ENCODE measurements at regions not wholly inside any gene's neighbourhood (a gene's known extent, or its start where the extent isn't known, plus 50 kb on each side); places are given as distances from the start of the nearest gene placed in this dataset.

DNA sequence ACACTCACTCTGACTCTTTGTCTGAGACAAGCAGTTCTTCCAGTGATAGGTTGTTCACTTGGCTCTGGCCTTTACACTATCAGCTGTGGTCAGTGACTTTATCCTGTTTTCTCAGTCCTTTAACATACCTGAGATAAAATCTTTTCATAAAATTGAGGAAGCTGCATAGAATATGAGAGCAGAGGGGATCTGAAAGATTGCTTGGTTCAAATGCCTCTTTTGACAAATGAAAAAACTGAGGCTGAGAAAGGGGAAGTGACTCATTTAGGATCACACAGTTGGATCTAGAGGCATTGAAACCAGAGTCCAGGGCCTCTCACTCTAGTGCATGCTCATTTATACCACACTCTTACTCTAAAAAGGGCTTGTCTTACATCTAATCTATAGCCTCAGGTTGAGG is 277.0 kb upstream of the TBX18 start:
- Histone ChIP-seq H3K27me3 (no peaks in the 10 kb centered on the region), H3K36me3 (no peaks in the 10 kb centered on the region), H3K4me1 (no peaks in the 10 kb centered on the region), H3K4me3 (no peak overlapping the region), H3K9me3 (no peaks in the 10 kb centered on the region), H3K27ac (no peak overlapping the region)
- TF ChIP-seq POLR2A (IDR thresholded peaks at IDR 0.05), result no peak
- no peak for TF ChIP-seq EP300 (IDR thresholded peaks at IDR 0.05)
- TF ChIP-seq, protein P1, sequence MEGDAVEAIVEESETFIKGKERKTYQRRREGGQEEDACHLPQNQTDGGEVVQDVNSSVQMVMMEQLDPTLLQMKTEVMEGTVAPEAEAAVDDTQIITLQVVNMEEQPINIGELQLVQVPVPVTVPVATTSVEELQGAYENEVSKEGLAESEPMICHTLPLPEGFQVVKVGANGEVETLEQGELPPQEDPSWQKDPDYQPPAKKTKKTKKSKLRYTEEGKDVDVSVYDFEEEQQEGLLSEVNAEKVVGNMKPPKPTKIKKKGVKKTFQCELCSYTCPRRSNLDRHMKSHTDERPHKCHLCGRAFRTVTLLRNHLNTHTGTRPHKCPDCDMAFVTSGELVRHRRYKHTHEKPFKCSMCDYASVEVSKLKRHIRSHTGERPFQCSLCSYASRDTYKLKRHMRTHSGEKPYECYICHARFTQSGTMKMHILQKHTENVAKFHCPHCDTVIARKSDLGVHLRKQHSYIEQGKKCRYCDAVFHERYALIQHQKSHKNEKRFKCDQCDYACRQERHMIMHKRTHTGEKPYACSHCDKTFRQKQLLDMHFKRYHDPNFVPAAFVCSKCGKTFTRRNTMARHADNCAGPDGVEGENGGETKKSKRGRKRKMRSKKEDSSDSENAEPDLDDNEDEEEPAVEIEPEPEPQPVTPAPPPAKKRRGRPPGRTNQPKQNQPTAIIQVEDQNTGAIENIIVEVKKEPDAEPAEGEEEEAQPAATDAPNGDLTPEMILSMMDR (IDR thresholded peaks at IDR 0.05), result no peak
- DNase-seq (ENCODE audit: low spot score in 2 of 2), result no peak

DNA sequence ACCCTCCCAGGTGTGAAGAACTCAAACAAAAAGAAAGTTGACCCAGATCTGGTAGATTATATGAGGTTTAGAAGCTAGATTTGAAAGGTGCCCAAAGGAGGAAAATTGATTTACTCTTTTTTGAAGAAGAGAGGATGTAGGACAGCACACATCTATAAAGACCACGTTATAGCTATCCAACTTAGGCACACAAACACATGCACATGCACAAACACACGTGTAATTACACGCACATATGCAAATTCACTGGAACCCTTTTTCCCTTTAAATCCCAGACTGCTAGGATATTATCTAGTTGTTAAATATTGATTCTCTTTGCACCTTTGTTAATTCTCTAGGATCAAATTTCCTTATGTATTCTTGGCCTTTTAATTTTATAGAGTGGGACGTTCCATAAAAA is 272.8 kb upstream of the TBX18 start:
- Histone ChIP-seq H3K4me3 (no peak overlapping the region), H3K27me3 (no peaks in the 10 kb centered on the region), H3K27ac (no peak overlapping the region), H3K36me3 (no peaks in the 10 kb centered on the region), H3K4me1 (no peaks in the 10 kb centered on the region), H3K9me3 (peaks cover 0 to 19% (median 0%) of the 10 kb centered on the region in 4 donors)
- DNase-seq (ENCODE audit: low spot score in 2 of 2), result no peak
- 73 to 82% methylated on average over 4 of the region's 4 CpGs for WGBS, 2 donors
- TF ChIP-seq POLR2A (IDR thresholded peaks at IDR 0.05), result no peak

DNA sequence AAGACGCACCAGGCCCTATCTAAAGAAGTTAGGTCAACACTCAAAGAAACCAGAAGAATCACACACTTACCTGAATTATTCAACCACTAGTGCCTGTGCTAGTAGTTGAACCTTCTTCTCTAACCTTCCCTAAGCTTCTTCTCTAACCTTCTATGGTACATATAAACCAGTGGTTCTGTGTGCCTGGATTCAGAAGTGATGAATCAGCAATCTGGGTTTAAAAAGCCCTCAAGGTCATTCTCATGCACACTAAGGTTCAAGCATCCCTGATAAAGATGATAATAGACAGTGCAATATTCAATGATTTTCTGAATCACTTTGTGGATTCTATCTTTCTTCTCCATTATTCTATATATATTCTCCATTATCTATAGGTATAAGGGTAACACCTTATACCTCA is 271.4 kb upstream of the TBX18 start:
- H3K27ac ChIP-seq, result no peak overlapping the region
- 86 to 100% methylated on average over 1 of the region's 1 CpG for WGBS, 2 donors
- H3K4me3 ChIP-seq, result no peak overlapping the region
- H3K4me1 ChIP-seq, result no peaks in the 10 kb centered on the region
- peaks cover 0 to 25% (median 0%) of the 10 kb centered on the region in 4 donors for H3K9me3 ChIP-seq
- no peak for DNase-seq (ENCODE audit: low spot score in 2 of 2)
- no peaks in the 10 kb centered on the region for H3K27me3 ChIP-seq
- no peaks in the 10 kb centered on the region for H3K36me3 ChIP-seq
- TF ChIP-seq POLR2A (IDR thresholded peaks at IDR 0.05) (no peak), EP300 (IDR thresholded peaks at IDR 0.05) (no peak)
- TF ChIP-seq, protein P1 (IDR thresholded peaks at IDR 0.05), result no peak

DNA sequence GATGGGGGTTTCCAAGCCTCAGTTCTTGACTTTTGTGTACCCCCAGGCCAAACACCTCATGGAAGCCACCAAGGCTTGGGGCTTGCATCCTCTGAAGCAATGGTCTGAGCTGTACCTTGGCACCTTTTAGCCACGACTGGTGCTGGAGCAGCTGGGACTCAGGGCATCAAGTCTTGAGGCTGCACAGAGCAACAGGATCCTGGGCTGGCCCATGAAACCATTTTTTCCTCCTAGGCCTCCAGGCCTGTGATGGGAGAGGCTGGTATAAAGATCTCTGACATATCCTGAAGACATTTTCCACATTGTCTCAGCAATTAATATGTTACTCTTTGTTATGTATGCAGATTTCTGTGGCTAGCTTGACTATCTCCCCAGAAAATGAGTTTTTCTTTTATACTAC is 269.1 kb upstream of the TBX18 start:
- no peak for TF ChIP-seq POLR2A (IDR thresholded peaks at IDR 0.05)
- no peak for TF ChIP-seq EP300 (IDR thresholded peaks at IDR 0.05)
- TF ChIP-seq, protein P1 (IDR thresholded peaks at IDR 0.05), result no peak
- 50% methylated on average over 1 of the region's 1 CpG; no CpG with 5 or more reads in 1 of the 2 donors for WGBS, 2 donors
- DNase-seq (ENCODE audit: low spot score in 2 of 2), result no peak
- no peaks in the 10 kb centered on the region for H3K27me3 ChIP-seq
- peaks cover 0 to 25% (median 0%) of the 10 kb centered on the region in 4 donors for H3K9me3 ChIP-seq
- no peak overlapping the region for H3K27ac ChIP-seq
- no peaks in the 10 kb centered on the region for H3K36me3 ChIP-seq
- no peak overlapping the region for H3K4me3 ChIP-seq
- no peaks in the 10 kb centered on the region for H3K4me1 ChIP-seq

DNA sequence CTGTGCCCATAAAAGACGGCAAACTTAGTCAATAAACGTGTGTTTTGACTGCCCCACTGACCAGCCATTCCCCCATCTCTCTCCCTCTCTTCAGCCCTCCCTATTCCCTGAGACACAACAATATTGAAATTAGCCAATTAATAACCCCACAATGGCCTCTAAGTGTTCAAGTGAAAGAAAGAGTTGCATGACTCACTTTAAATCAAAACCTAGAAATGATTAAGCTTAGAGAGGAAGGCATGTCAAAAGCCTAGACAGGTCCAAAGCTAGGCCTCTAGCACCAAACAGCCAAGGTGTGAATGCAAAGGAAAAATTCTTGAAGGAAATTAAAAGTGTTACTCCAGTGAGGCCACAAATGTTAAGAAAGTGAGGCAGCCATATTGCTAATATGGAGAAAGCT is 261.6 kb upstream of the TBX18 start:
- Histone ChIP-seq H3K4me1 (no peaks in the 10 kb centered on the region), H3K36me3 (no peaks in the 10 kb centered on the region), H3K4me3 (no peak overlapping the region), H3K9me3 (no peaks in the 10 kb centered on the region), H3K27ac (no peak overlapping the region), H3K27me3 (no peaks in the 10 kb centered on the region)
- 60 to 97% methylated on average over 2 of the region's 2 CpGs for WGBS, 2 donors
- TF ChIP-seq EP300 (IDR thresholded peaks at IDR 0.05) (no peak), POLR2A (IDR thresholded peaks at IDR 0.05) (no peak)
- TF ChIP-seq, protein P1 (IDR thresholded peaks at IDR 0.05), result no peak
- DNase-seq (ENCODE audit: low spot score in 2 of 2), result no peak

DNA sequence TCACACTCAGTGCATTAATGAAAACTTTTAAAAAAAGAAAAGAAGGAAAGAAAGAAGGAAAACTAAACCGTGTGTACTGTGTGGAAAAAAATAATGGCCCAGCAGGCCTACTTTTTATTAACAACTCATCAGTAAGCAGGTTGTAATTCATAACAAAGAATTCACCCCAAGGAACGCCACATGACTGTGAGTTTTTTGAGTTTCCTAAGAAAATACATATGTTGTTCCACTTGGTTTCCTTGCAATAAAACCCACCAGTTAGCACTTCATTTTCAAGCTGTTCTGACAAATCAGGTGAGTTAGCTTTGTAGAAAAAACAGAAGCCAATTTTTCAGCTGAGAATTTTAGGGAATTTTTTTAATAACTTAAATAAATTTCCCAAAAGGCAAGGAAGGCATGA is 259.3 kb upstream of the TBX18 start:
- H3K27ac ChIP-seq, result no peak overlapping the region
- no peak overlapping the region for H3K4me3 ChIP-seq
- TF ChIP-seq EP300 (IDR thresholded peaks at IDR 0.05) (no peak), POLR2A (IDR thresholded peaks at IDR 0.05) (no peak)
- TF ChIP-seq, protein P1 (IDR thresholded peaks at IDR 0.05), result no peak
- 50 to 54% methylated on average over 2 of the region's 2 CpGs for WGBS, 2 donors
- no peaks in the 10 kb centered on the region for H3K9me3 ChIP-seq
- DNase-seq (ENCODE audit: low spot score in 2 of 2), result no peak
- no peaks in the 10 kb centered on the region for H3K36me3 ChIP-seq
- no peaks in the 10 kb centered on the region for H3K27me3 ChIP-seq
- H3K4me1 ChIP-seq, result no peaks in the 10 kb centered on the region
